IPS-NIHi7 (cell line): ENCODE measurements at regions not wholly inside any gene's neighbourhood (a gene's known extent, or its start where the extent isn't known, plus 50 kb on each side); places are given as distances from the start of the nearest gene placed in this dataset.
"Not testable (repeated sequence)": the region's sequence is repeated elsewhere in the genome, so short reads cannot be mapped to it uniquely, and the experiment has no call there.

Source experiments
- DNase-seq: peaks from one replicate; pipeline ENCODE4 v3.0.0; 2012; ENCODE audit warnings: mixed read lengths; ENCODE audit errors: extremely low spot score

DNA sequence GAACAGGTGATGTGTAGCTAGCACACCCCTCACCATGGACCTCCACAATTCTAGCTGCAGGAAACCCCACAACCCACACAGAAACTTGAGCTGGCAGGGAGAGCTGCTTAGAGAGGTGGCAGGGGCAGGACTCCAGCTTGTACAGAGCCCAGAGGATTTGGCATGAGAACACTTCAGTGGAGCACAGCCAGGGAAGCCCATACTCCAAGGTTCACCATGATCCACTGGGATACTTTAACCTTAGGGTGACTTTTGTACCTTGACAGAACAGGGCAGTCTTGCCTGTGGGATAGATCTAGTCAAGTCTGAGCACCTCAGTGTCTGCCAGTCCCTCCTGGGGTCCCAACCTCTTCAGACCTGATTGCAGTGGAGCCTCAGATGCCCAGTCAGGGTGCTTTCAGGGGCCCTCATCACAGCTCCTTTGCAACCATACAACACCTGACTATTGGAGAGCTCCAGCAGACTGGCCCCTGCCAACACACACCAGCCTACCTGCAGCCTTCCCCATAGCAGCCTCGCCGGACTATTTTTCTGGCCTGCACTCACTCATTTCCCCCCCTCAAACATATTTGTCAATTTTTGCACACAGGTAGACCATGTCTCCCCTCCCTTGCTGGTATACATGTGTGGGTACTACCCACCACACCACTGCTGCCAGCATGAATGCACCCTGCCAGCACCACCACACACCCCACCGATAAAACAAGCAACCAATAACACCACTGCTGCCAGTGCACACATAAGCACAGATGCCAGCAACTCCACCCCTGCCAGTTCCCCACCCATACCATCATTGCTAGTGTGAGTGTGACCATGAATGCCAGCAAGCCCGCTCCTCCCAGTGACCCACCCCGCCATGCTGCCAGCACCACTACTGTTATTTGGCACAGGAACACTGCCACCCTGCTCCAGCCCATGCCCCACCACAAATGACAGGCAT is 56.0 kb upstream of the CDX4 start:
- no peak for DNase-seq

DNA sequence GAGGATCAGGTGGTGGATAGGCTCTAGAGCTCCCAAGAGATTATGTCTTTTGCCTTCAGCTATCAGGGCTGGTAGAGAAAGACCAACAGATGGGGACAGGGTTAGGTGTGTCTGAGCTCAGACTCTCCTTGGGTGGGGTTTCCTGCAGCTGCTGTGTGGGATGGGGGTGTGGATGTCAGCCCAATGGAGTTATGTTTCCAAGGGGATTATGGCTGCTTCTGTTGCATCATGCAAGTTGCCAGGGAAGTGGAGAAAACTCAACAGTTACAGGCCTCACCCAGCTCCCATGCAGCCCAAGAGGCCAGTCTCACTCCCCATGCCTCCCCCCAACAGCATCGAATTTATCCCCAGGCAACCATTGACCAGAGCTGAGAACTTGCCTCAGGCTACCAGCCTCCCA is 80.2 kb upstream of the CDX4 start:
- no peak for DNase-seq

- DNase-seq = not testable (repeated sequence)
Observed at GRCh38 chrX:73357294-73357693, 89.6 kb upstream of the CDX4 start.

DNA sequence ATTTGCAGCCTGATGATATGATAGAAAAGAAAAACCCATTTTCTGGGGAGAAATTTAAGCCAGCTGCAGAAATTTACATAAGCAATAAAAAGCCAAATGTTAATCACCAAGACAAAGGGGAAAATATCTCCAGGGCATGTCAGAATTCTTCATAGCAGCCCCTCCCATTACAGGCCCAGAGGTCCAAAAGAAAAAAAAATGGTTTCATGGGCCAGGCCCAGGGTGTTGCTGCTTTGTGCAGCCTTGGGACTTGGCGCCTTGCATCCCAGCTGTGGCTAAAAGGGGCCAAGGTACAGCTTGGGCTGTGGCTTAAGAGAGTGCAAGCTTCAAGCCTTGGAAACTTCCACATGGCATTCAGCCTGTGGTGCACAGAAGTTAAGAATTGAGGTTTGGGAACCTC is 97.9 kb upstream of the CDX4 start:
- no peak for DNase-seq

- no peak for DNase-seq
Observed at GRCh38 chrX:73337366-73337765, 109.5 kb upstream of the CDX4 start.

GRCh38 chrX:73289039-73289438 is 74.4 kb upstream of the NAP1L2 start:
- DNase-seq = peak; percentile 54

- no peak for DNase-seq
Observed at GRCh38 chrX:73270753-73271152, 56.1 kb upstream of the NAP1L2 start.

DNA sequence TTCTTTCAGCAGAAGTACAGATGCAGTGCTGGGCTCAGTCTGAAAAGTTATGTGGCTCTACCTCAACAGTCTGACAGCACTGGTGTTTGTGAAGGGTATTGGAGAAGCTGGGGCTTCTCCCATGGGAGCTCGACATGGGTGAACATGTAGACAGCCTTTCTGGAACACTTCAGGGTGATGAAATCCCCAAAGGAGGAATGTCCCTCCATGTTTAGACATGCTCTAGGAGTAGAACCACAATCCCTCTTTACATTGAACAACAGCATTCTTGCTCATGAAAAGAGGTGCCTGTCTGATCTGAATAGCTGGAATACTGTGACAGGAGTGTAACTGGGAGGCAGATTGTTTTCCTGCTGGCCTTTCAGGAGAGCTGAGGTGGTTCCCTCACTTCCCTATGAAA is 53.8 kb upstream of the NAP1L2 start:
- no peak for DNase-seq

- no peak for DNase-seq
Observed at GRCh38 chrX:73267979-73268378, 53.3 kb upstream of the NAP1L2 start.

- no peak for DNase-seq
Observed at GRCh38 chrX:73267206-73267605, 52.6 kb upstream of the NAP1L2 start.

DNA sequence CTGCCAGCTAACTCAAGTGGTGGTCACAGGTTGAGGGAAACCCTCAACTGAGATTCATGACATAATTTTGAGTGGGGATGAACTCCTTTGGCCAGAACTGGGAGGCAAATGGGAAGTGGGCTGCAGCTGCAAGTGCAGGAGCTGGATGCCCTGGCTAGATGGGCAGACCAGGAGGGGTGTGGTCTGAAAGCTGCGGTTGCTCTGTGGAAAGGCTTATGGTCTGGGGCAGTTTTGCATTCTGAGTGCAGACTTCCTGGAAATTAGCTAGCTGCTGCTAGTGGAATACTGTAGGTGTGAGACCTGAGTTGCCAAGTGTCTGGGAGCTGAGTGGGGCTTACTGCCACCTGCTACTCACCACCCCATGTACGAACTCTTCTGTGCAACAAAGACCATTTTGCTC is 52.1 kb upstream of the NAP1L2 start:
- no peak for DNase-seq
